HG02623 (cell line): ENCODE measurements at regions not wholly inside any gene's neighbourhood (a gene's known extent, or its start where the extent isn't known, plus 50 kb on each side); places are given as distances from the start of the nearest gene placed in this dataset.

ENCODE experiments used
- ATAC-seq: cut with Tn5 transposase; IDR thresholded peaks from one replicate; pipeline ENCODE4 v1.9.1; 2021; ENCODE audit warnings: moderate library complexity; ENCODE audit not compliant: unreplicated experiment

GRCh38 chr2:120401275-120402066 lies 55.5 kb downstream of the INHBB start:
- ATAC-seq, result no peak

- no peak for ATAC-seq
Measured at GRCh38 chr2:120402067-120402433, 56.1 kb downstream of the INHBB start.

GRCh38 chr2:120402508-120402907 lies 56.6 kb downstream of the INHBB start:
- ATAC-seq, result no peak

- no peak for ATAC-seq
Measured at GRCh38 chr2:120403261-120403660, 57.3 kb downstream of the INHBB start.

- ATAC-seq, result no peak
Measured at GRCh38 chr2:120403676-120404075, 57.7 kb downstream of the INHBB start.

GRCh38 chr2:120404274-120404673 lies 58.3 kb downstream of the INHBB start:
- no peak for ATAC-seq

GRCh38 chr2:120404941-120405758 lies 59.2 kb downstream of the INHBB start:
- no peak for ATAC-seq

GRCh38 chr2:120405759-120406099 lies 59.8 kb downstream of the INHBB start:
- ATAC-seq, result no peak

- no peak for ATAC-seq
Measured at GRCh38 chr2:120406566-120406965, 60.6 kb downstream of the INHBB start.

- no peak for ATAC-seq
Measured at GRCh38 chr2:120410487-120410886, 64.6 kb downstream of the INHBB start.

GRCh38 chr2:120415060-120415459 lies 69.1 kb downstream of the INHBB start:
- no peak for ATAC-seq

GRCh38 chr2:120415728-120416509 lies 70.0 kb downstream of the INHBB start:
- ATAC-seq, result no peak

- no peak for ATAC-seq
Measured at GRCh38 chr2:120418174-120418787, 72.3 kb downstream of the INHBB start.

GRCh38 chr2:120419073-120419472 lies 73.1 kb downstream of the INHBB start:
- ATAC-seq, result no peak

GRCh38 chr2:120419955-120420354 lies 74.0 kb downstream of the INHBB start:
- ATAC-seq, result no peak

GRCh38 chr2:120421126-120421829 lies 75.3 kb downstream of the INHBB start:
- ATAC-seq, result no peak

- no peak for ATAC-seq
Measured at GRCh38 chr2:120421830-120422175, 75.9 kb downstream of the INHBB start.

- no peak for ATAC-seq
Measured at GRCh38 chr2:120422465-120423160, 76.7 kb downstream of the INHBB start.

- ATAC-seq, result no peak
Measured at GRCh38 chr2:120423167-120423943, 77.4 kb downstream of the INHBB start.
